ENCODE measurements at regions not wholly inside any gene's neighbourhood (a gene's known extent, or its start where the extent isn't known, plus 50 kb on each side); places are given as distances from the start of the nearest gene placed in this dataset.

DNA sequence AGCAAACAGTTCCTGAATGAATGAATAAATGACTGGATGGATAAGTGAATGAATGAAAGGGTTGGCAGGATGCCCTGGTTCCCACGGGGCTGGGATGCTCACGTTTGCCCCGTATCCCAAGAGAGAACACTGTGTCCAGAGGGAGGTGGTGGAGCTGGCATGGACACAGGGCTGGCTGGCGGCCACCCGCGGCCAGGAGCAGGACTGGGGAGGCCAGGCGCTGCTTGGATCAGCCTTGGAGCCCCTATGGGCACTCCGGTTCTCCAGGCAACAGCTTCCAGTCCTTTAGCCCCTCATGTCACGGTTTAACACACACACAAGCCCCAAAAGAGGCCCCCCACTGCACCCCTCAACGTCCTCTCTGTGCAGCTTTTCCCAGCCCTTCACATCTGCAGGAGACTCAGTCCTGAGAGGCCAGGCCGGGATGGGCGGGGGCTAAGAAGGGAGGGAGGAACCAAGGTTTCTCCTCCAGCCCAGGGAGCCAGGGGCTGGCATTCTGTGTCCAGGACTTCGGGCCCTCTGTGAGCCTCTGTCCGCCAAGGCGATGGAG lies 86.0 kb upstream of the ALDH1L1 start:
- Histone ChIP-seq H3K4me3 (IDR thresholded peaks at IDR 0.05; ENCODE audit: insufficient read depth, low read depth, low read length) (no peak overlapping the region), H3K27me3 (ENCODE audit: insufficient read depth, low read depth) (no peaks in the 10 kb centered on the region), H3K36me3 (ENCODE audit: insufficient read depth) (no peaks in the 10 kb centered on the region), H3K27ac (no peak overlapping the region), H3K4me1 (ENCODE audit: low read depth, poor library complexity, severe bottlenecking) (no peaks in the 10 kb centered on the region), H4K20me1 (ENCODE audit: insufficient read depth) (no peaks in the 10 kb centered on the region), H3K9ac (no peak overlapping the region), H3K79me2 (ENCODE audit: insufficient read depth, low read depth) (no peaks in the 10 kb centered on the region), H3K4me2 (no peak overlapping the region), H2AFZ (ENCODE audit: low read depth) (no peak overlapping the region)
- no peak for TF ChIP-seq CTCF (conservative IDR thresholded peaks at IDR 0.05; ENCODE audit: low read depth, low read length)

DNA sequence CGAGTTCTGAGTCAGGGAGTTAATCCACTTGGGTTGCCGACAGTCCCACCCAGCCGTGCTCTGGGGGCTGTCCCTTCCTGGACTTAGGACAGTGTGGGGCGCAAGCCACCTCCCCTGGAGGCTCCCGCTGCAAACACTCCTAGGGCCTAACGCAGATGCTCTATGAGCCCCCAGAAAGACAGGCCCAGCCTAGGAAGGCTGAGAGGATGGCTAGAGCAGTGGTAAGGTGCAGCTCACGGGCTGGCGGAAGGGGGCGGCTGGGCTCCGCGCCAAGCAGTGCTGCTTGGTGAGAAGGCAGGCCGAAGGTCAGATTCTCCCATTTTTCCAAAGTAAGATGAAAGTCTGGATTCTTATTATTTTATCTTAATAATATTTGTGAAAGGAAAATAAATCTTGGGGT lies 84.6 kb upstream of the ALDH1L1 start:
- Histone ChIP-seq H3K4me2 (no peak overlapping the region), H3K79me2 (ENCODE audit: insufficient read depth, low read depth) (no peaks in the 10 kb centered on the region)

GRCh38 chr3:126264381-126264780 lies 84.0 kb upstream of the ALDH1L1 start:
- no peak overlapping the region for H2AFZ ChIP-seq (ENCODE audit: low read depth)
- no peaks in the 10 kb centered on the region for H3K4me1 ChIP-seq (ENCODE audit: low read depth, poor library complexity, severe bottlenecking)
- no peaks in the 10 kb centered on the region for H3K27me3 ChIP-seq (ENCODE audit: insufficient read depth, low read depth)
- H3K27ac ChIP-seq, result no peak overlapping the region
- no peak for TF ChIP-seq CTCF (conservative IDR thresholded peaks at IDR 0.05; ENCODE audit: low read depth, low read length)
- no peak overlapping the region for H3K4me2 ChIP-seq
- no peaks in the 10 kb centered on the region for H3K79me2 ChIP-seq (ENCODE audit: insufficient read depth, low read depth)
- H3K4me3 ChIP-seq (IDR thresholded peaks at IDR 0.05; ENCODE audit: insufficient read depth, low read depth, low read length), result no peak overlapping the region
- no peaks in the 10 kb centered on the region for H3K36me3 ChIP-seq (ENCODE audit: insufficient read depth)
- no peak overlapping the region for H3K9ac ChIP-seq
- H4K20me1 ChIP-seq (ENCODE audit: insufficient read depth), result no peaks in the 10 kb centered on the region

More for the DNA sequence above, 84.6 kb upstream of the ALDH1L1 start:
- Histone ChIP-seq H3K27ac (no peak overlapping the region), H3K4me1 (ENCODE audit: low read depth, poor library complexity, severe bottlenecking) (no peaks in the 10 kb centered on the region), H3K9ac (no peak overlapping the region), H3K4me3 (IDR thresholded peaks at IDR 0.05; ENCODE audit: insufficient read depth, low read depth, low read length) (no peak overlapping the region), H2AFZ (ENCODE audit: low read depth) (no peak overlapping the region), H3K27me3 (ENCODE audit: insufficient read depth, low read depth) (no peaks in the 10 kb centered on the region), H3K36me3 (ENCODE audit: insufficient read depth) (no peaks in the 10 kb centered on the region), H4K20me1 (ENCODE audit: insufficient read depth) (no peaks in the 10 kb centered on the region)
- TF ChIP-seq CTCF (conservative IDR thresholded peaks at IDR 0.05; ENCODE audit: low read depth, low read length), result no peak

- Histone ChIP-seq H3K9ac (no peak overlapping the region), H3K79me2 (ENCODE audit: insufficient read depth, low read depth) (no peaks in the 10 kb centered on the region), H3K27me3 (ENCODE audit: insufficient read depth, low read depth) (no peaks in the 10 kb centered on the region), H3K4me3 (IDR thresholded peaks at IDR 0.05; ENCODE audit: insufficient read depth, low read depth, low read length) (no peak overlapping the region), H2AFZ (ENCODE audit: low read depth) (no peak overlapping the region), H3K27ac (no peak overlapping the region), H3K4me2 (no peak overlapping the region), H3K4me1 (ENCODE audit: low read depth, poor library complexity, severe bottlenecking) (no peaks in the 10 kb centered on the region), H3K36me3 (ENCODE audit: insufficient read depth) (no peaks in the 10 kb centered on the region), H4K20me1 (ENCODE audit: insufficient read depth) (no peaks in the 10 kb centered on the region)
- TF ChIP-seq CTCF (conservative IDR thresholded peaks at IDR 0.05; ENCODE audit: low read depth, low read length), result no peak
These were observed 83.6 kb upstream of the ALDH1L1 start for GRCh38 chr3:126263971-126264370.

All from KMS-11 (cell line).